Activated naive CD4-positive, alpha-beta T cell treated with anti-CD3 and anti-CD28 coated beads, Interleukin-2, amount 50 U/mL, for 72 hours (primary cell): ENCODE measurements at regions not wholly inside any gene's neighbourhood (a gene's known extent, or its start where the extent isn't known, plus 50 kb on each side); places are given as distances from the start of the nearest gene placed in this dataset.
A peak's percentile ranks its signal among the peaks of the same experiment; 100 is the strongest.

Source experiments
- ATAC-seq, 2 donors: fragments of 150-1000 bp; cut with Tn5 transposase; 2 replicates each; pipeline ENCODE4 v1.10.0; 2021; ENCODE audit warnings: mild to moderate bottlenecking in 2 of 2, moderate library complexity in 2 of 2
- DNase-seq, 2 donors: peaks; one replicate each; pipeline ENCODE4 v3.0.0; 2021 to 2022; ENCODE audit warnings: low spot score in 2 of 2
- H3K27ac Mint-ChIP-seq, 2 donors: one replicate each; pipeline ENCODE4 v1.8.0; 2022; ENCODE audit warnings: mild to moderate bottlenecking in 2 of 2, mixed read lengths in 2 of 2
- H3K36me3 Mint-ChIP-seq, 2 donors: one replicate each; pipeline ENCODE4 v1.8.0; 2022; ENCODE audit warnings: mixed read lengths in 2 of 2
- H3K9me3 Mint-ChIP-seq, 2 donors: one replicate each; pipeline ENCODE4 v1.8.0; 2022; ENCODE audit warnings: mixed read lengths in 2 of 2

- ATAC-seq (no peak), DNase-seq (no peak)
- Mint-ChIP-seq H3K27ac (peak overlapping the region in 1 of 2 donors; percentile 24), H3K9me3 (no peaks in the 10 kb centered on the region), H3K36me3 (no peaks in the 10 kb centered on the region)
Observed at GRCh38 chr12:4041187-4041885, 168.1 kb upstream of the PARP11 start.

DNA sequence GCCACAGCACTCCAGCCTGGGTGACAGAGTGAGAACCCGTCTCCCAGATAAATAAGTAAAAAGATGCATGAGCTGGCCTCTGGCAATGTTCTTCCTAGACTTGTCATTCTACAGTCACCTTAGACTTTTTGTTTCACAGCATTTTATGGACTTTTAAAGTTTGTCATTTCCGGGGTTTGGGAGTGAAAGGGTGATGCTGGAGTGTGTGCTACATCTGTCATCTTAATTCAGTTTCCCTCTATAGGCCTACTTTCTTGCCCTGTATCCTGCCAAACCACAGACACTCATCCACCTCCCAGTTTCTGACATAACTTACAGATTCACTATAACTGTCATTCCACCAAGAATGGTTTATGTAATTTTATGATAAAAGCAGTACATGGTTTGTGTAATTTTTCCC, 166.7 kb upstream of the PARP11 start:
- peak; percentile 50 to 65 for ATAC-seq
- H3K36me3 Mint-ChIP-seq: no peaks in the 10 kb centered on the region
- H3K27ac Mint-ChIP-seq: no peak overlapping the region
- DNase-seq: no peak
- H3K9me3 Mint-ChIP-seq: no peaks in the 10 kb centered on the region

GRCh38 chr12:4037747-4038312, 164.6 kb upstream of the PARP11 start:
- Mint-ChIP-seq H3K36me3 (no peaks in the 10 kb centered on the region), H3K27ac (no peak overlapping the region), H3K9me3 (no peaks in the 10 kb centered on the region)
- no peak for DNase-seq
- ATAC-seq: no peak

- Mint-ChIP-seq H3K9me3 (no peaks in the 10 kb centered on the region), H3K36me3 (no peaks in the 10 kb centered on the region), H3K27ac (no peak overlapping the region)
- ATAC-seq (no peak), DNase-seq (no peak)
Observed at GRCh38 chr12:4036671-4037271, 163.6 kb upstream of the PARP11 start.

DNA sequence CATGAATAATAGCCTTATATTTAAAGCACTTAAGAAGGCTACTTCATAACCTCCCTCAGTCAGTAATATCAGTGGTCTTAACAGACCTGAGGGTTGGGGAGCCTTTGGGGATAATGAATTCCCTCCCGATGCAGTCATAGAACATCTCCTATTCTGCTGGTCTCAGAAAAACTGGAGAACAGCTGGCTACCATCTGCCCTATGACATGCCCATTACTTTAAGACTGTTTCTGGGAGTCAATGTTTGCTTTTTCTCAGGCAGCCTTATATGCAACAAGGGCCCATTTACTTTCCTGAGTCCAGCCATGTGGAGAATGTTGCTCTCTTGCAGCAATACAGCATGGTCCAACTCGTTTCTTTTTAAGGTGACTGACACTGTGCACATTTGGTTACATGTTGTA, 161.7 kb upstream of the PARP11 start:
- no peaks in the 10 kb centered on the region for H3K9me3 Mint-ChIP-seq
- no peak for DNase-seq
- H3K27ac Mint-ChIP-seq: no peak overlapping the region
- no peaks in the 10 kb centered on the region for H3K36me3 Mint-ChIP-seq
- no peak for ATAC-seq

GRCh38 chr12:4032924-4033615, 159.9 kb upstream of the PARP11 start:
- Mint-ChIP-seq H3K9me3 (no peaks in the 10 kb centered on the region), H3K27ac (no peak overlapping the region), H3K36me3 (no peaks in the 10 kb centered on the region)
- ATAC-seq (no peak), DNase-seq (no peak)

DNA sequence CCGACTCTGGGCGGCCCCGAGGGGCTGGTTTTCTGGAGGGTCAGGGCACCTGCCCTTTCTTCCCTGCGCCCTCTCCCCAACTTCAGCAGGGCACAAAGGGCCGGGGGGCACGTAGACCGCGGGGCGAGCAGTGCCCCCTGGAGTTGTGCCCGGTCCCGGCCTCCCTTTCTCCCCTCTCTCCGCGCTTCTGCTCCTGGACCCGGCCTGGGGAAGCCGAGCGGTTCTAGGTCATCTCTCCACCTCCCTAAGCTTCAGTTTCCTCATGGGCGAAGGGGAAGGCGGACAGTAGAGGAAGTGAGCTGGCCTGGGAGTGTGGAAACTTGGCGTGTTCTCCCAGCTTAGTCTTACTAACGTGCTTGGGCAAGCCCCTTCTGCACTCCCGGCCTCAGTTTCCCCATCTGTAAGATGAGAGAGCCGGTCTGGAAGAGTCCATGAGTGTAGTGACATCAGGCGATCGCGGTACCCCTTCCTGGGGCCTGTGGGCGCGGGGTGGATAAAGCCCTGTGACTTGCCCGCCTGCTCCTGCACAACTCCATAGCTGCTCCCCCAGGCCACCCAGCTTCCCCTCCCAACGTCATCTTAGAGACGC, 158.6 kb upstream of the PARP11 start:
- H3K36me3 Mint-ChIP-seq: no peaks in the 10 kb centered on the region
- DNase-seq (no peak), ATAC-seq (peak in 1 of 2 donors; percentile 7)
- no peaks in the 10 kb centered on the region for H3K9me3 Mint-ChIP-seq
- H3K27ac Mint-ChIP-seq: no peak overlapping the region

DNA sequence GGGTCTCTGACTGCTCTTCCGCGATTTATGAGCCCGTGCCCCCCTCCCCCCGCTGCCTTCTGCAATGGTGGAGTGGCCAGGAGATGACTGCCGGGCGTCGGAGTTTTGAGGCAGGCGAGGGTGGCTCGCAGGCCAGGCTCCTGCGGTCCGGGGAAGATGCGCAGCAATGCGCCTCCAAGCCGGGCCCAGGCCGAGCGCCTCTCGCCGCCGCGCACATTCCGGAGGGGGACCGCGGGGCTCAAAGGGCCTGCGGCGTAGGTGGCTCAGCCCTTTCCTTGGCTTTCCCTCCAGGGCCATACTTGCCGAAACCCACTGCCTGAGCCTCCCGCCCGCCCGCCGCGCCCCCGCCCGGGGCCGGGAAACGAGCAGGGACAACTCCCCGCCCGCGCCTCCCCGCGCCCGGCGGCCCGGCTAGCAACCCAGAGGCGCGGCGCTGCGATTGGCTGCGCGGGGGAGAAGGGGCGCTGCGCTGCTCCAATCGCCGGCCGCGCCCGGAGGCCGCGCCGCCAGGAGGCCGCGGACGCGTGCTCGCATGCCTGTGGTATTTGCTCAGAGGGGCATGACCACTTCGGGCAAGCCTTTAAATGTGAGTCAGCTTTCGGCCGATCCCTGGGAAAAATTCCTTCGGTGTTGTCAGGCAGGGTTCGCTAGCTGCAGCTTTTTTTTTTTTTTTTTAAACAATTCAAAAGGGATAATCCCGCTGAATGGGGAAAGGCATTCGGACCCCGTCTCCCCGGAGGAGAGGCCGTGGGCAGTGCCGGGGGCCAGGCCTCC, 157.9 kb upstream of the PARP11 start:
- ATAC-seq (peak; percentile 96), DNase-seq (peak; percentile 77 to 84)
- no peaks in the 10 kb centered on the region for H3K36me3 Mint-ChIP-seq

DNA sequence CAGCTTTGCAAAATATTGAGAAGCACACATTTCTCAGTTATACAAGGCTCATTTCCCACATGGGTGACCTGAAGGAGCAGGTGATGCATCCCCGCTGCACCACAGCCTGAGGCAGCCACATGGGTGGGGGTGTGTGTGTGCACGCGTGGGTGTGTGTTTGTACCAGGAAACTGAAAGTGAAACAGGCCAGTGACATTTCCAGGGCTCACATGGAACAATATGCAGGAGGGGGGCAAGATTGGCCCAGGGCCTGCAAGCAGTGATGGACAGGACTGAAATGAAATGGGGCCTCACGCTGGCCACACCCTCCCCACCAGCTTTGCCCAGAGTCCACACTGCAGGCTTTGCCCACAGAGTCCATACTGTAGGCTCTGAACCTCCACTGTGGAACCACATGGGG, 154.2 kb upstream of the PARP11 start:
- H3K9me3 Mint-ChIP-seq: no peaks in the 10 kb centered on the region
- no peak for DNase-seq
- H3K36me3 Mint-ChIP-seq: no peaks in the 10 kb centered on the region
- peak; percentile 21 to 22 for ATAC-seq
- peak overlapping the region in 1 of 2 donors; percentile 5 for H3K27ac Mint-ChIP-seq

More for the DNA sequence above, 157.9 kb upstream of the PARP11 start:
- Mint-ChIP-seq H3K9me3 (no peaks in the 10 kb centered on the region), H3K27ac (no peak overlapping the region)

GRCh38 chr12:4026517-4026916, 153.3 kb upstream of the PARP11 start:
- H3K27ac Mint-ChIP-seq: peak overlapping the region in 1 of 2 donors; percentile 17
- ATAC-seq: no peak
- no peak for DNase-seq
- H3K9me3 Mint-ChIP-seq: no peaks in the 10 kb centered on the region
- no peaks in the 10 kb centered on the region for H3K36me3 Mint-ChIP-seq

GRCh38 chr12:4026020-4026358, 152.8 kb upstream of the PARP11 start:
- ATAC-seq: no peak

DNA sequence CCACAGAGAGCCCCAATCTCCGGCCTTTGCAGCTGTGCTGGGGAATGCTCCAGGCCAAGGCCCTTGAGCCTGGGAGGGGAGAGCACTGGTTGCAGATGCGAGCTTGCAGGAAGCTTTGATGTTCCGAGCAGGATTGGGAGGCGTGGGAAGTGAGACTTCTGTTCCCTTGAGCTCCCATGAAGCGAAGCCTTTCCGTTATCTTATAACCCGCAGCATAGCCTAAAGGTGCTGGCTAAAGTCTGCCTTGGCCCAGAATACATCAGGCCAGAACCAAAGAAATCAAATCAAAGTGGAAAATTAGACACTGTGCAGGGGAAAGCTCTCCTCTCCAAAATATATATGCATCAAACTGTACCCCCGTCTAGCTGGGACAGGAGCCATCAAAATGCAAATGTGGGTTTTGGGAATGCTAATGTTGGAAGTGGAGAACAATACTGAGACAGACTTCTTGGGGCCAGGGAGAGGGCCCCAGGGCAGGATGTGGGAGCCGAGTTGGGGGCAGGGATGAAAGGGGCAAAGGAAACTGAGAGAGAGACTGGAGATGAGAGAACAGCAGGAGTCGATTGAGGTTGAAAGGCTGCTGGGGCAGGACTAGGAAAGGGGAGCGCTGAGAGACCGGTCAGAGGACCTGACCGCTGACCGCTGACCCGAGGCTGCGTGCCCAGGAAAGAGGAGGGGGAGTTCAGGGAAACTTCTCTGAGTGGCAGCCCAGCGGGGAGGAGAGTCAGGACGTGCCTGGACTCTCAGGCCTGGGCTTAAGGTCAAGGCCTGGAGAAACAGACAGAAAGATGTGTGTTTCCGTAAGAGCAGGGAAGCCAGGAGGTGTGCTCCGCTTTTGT, 152.2 kb upstream of the PARP11 start:
- H3K9me3 Mint-ChIP-seq: no peaks in the 10 kb centered on the region
- H3K36me3 Mint-ChIP-seq: no peaks in the 10 kb centered on the region
- peak overlapping the region in 1 of 2 donors; percentile 17 for H3K27ac Mint-ChIP-seq
- no peak for ATAC-seq
- DNase-seq: no peak

More at GRCh38 chr12:4026020-4026358, 152.8 kb upstream of the PARP11 start:
- Mint-ChIP-seq H3K36me3 (no peaks in the 10 kb centered on the region), H3K27ac (peak overlapping the region in 1 of 2 donors; percentile 17), H3K9me3 (no peaks in the 10 kb centered on the region)
- DNase-seq: no peak

DNA sequence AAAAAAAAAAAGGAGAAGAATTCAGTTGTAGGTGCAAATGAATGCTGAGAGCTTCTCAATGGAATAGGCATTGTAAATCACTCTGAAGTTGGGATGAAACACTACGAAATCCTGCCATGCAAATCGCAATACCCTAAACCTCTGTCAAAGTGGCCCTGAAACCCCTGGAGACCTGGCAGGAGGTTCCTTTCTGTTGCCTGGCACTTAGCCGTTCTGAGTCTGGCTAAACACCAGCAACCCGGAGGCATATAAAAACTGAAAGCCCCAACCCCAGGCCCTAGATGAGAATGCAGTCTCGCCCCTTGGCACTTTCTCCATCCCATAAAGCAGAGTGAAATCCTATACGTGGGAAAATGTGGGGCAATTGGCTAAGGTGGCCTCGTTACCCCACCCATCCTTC, 151.5 kb upstream of the PARP11 start:
- ATAC-seq: no peak
- H3K36me3 Mint-ChIP-seq: no peaks in the 10 kb centered on the region
- DNase-seq: no peak
- no peak overlapping the region for H3K27ac Mint-ChIP-seq
- no peaks in the 10 kb centered on the region for H3K9me3 Mint-ChIP-seq

DNA sequence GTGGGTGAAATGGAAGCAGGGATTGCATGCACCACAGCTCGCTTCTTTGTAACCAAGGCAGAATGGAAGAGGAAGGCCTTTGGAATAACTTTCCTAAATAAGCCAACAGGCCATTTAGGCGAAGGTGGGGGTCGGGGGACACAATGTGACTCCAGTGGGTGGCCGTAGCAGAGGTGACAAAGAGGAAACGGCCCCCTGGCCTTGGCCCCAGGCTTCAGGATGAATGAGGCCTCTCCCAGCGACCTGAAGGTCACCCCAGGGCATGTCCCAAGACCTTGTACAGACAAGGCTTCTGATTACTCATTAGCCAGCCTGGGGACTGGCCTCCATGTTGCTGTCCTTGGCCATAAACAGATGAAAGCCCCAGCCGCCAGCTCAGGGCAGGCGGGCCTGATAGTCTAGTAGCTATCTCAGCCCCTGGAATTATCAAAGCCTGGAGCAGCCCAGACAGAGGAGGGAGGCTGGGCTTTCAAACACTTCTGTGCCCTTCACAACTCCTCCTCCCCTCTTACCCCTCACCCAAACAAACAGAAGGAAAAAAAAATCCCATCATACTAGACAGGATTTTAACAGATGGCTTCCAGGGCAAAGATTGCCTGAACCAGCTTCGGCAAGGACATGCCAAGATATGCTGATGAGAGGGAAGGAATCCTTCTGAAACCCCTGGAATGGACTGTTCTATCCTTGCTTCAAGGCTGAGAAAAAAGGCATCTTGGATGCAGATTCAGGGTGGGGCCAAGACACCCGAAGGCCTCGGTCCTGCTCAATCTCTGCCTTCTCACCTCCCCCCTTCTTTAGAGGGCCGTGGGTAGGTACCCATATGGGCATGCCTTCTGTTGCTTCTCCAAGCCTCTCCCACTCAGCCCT, 142.3 kb upstream of the PARP11 start:
- peak overlapping the region; percentile 37 to 85 for H3K27ac Mint-ChIP-seq
- no peaks in the 10 kb centered on the region for H3K36me3 Mint-ChIP-seq
- ATAC-seq (no peak), DNase-seq (no peak)
- no peaks in the 10 kb centered on the region for H3K9me3 Mint-ChIP-seq

GRCh38 chr12:4014858-4015224, 141.6 kb upstream of the PARP11 start:
- H3K27ac Mint-ChIP-seq: peak overlapping the region; percentile 37 to 85
- ATAC-seq (no peak), DNase-seq (no peak)
- no peaks in the 10 kb centered on the region for H3K36me3 Mint-ChIP-seq
- H3K9me3 Mint-ChIP-seq: no peaks in the 10 kb centered on the region
